GM12891 (cell line): ENCODE measurements at regions not wholly inside any gene's neighbourhood (a gene's known extent, or its start where the extent isn't known, plus 50 kb on each side); places are given as distances from the start of the nearest gene placed in this dataset.

ENCODE experiments used
- POLR2A ChIP-seq: IDR thresholded peaks from 2 replicates; pipeline ENCODE4 v1.6.1; 2011; ENCODE audit warnings: low read depth, low read length, control low read depth
- POLR2AphosphoS5 ChIP-seq: IDR thresholded peaks from 2 replicates; pipeline ENCODE4 v1.6.1; 2011; ENCODE audit warnings: low read depth, low read length, control low read depth
- SPI1 ChIP-seq: IDR thresholded peaks from 2 replicates; pipeline ENCODE4 v1.6.1; 2011; ENCODE audit warnings: low read depth, low read length, control low read depth
- TAF1 ChIP-seq: IDR thresholded peaks from 2 replicates; pipeline ENCODE4 v1.6.1; 2011; ENCODE audit warnings: low read depth, low read length, control low read depth

- no peak for TF ChIP-seq SPI1
- no peak for TF ChIP-seq POLR2A
- TF ChIP-seq POLR2AphosphoS5: no peak
- no peak for TF ChIP-seq TAF1
Measured at GRCh38 chr4:14943749-14944148, 58.5 kb upstream of the CPEB2 start.
